ENCODE measurements at regions not wholly inside any gene's neighbourhood (a gene's known extent, or its start where the extent isn't known, plus 50 kb on each side); places are given as distances from the start of the nearest gene placed in this dataset.
"Not testable (repeated sequence)": the region's sequence is repeated elsewhere in the genome, so short reads cannot be mapped to it uniquely, and the experiment has no call there.

DNA sequence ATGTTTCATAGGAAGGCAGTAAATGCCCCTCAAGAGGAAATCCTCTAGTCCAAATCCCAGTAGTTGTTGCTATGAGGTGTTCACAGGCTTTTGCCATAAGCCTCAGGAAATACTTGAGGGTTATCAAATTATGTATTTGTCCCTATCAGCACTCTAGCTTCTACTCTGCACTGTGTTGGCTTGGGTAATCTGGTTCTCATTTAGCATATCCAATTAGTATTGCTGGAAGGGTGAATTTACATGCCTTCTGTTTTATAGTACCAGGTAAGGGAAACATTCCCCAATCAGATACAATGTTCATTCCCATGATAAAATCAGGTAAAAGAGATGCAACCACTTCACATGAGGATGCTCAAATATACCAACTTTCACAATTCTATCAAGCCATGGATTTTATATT lies 211.2 kb downstream of the S1PR1 start:
- H3K27me3 ChIP-seq (ENCODE audit: insufficient read depth, low read length) = no peaks in the 10 kb centered on the region
- H3K9me3 ChIP-seq (ENCODE audit: low read depth, low read length) = no peaks in the 10 kb centered on the region
- no peak overlapping the region for H3K4me3 ChIP-seq (ENCODE audit: low read length)
- H3K4me1 ChIP-seq (ENCODE audit: insufficient read depth, low read length) = no peaks in the 10 kb centered on the region

DNA sequence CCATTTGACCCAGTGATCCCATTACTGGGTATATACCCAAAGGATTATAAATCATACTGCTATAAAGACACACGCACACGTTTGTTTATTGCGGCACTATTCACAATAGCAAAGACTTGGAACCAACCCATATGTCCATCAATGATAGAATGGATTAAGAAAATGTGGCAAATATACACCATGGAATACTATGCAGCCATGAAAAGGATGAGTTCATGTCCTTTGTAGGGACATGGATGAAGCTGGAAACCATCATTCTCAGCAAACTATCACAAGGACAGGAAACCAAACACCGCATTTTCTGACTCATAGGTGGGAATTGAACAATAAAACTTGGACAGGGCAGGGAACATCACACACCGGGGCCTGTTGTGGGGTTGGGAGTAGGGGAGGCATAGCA lies 213.9 kb downstream of the S1PR1 start:
- not testable (repeated sequence) for H3K27me3 ChIP-seq (ENCODE audit: insufficient read depth, low read length); H3K9me3 ChIP-seq (ENCODE audit: low read depth, low read length); H3K4me3 ChIP-seq (ENCODE audit: low read length)
- peaks cover 12% of the 10 kb centered on the region for H3K4me1 ChIP-seq (ENCODE audit: insufficient read depth, low read length)

- Histone ChIP-seq H3K9me3 (ENCODE audit: low read depth, low read length) (no peaks in the 10 kb centered on the region), H3K27me3 (ENCODE audit: insufficient read depth, low read length) (no peaks in the 10 kb centered on the region), H3K4me1 (ENCODE audit: insufficient read depth, low read length) (peaks cover 12% of the 10 kb centered on the region), H3K4me3 (ENCODE audit: low read length) (no peak overlapping the region)
Observed at GRCh38 chr1:101451888-101452287, 215.1 kb downstream of the S1PR1 start.

- Histone ChIP-seq H3K4me1 (ENCODE audit: insufficient read depth, low read length) (peaks cover 12% of the 10 kb centered on the region), H3K27me3 (ENCODE audit: insufficient read depth, low read length) (no peaks in the 10 kb centered on the region), H3K9me3 (ENCODE audit: low read depth, low read length) (no peaks in the 10 kb centered on the region), H3K4me3 (ENCODE audit: low read length) (no peak overlapping the region)
Observed at GRCh38 chr1:101452825-101453224, 216.0 kb downstream of the S1PR1 start.

DNA sequence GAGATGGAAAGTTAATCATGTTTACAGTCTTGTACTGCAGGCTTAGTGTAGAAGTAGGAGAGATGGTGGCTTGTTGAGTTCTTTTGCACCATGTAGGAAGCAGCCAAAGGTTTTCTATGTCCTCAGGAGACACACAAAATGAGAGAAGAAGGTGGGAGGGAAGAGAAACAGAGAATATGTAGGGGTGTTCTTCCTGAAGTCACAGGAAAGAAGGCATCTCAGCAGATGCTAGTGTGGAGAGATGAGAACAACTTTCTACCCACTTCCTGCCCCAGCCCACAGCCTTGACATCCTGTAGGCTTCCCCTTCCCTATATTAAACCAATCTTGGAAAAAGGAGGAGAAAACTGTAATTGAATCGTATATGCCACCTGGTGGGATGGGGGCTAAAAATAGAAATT lies 217.0 kb downstream of the S1PR1 start:
- Histone ChIP-seq H3K9me3 (ENCODE audit: low read depth, low read length) (no peaks in the 10 kb centered on the region), H3K4me3 (ENCODE audit: low read length) (no peak overlapping the region), H3K4me1 (ENCODE audit: insufficient read depth, low read length) (peaks cover 12% of the 10 kb centered on the region), H3K27me3 (ENCODE audit: insufficient read depth, low read length) (no peaks in the 10 kb centered on the region)

- Histone ChIP-seq H3K4me3 (ENCODE audit: low read length) (no peak overlapping the region), H3K9me3 (ENCODE audit: low read depth, low read length) (no peaks in the 10 kb centered on the region), H3K4me1 (ENCODE audit: insufficient read depth, low read length) (peaks cover 12% of the 10 kb centered on the region), H3K27me3 (ENCODE audit: insufficient read depth, low read length) (no peaks in the 10 kb centered on the region)
Observed at GRCh38 chr1:101455166-101455565, 218.3 kb downstream of the S1PR1 start.

DNA sequence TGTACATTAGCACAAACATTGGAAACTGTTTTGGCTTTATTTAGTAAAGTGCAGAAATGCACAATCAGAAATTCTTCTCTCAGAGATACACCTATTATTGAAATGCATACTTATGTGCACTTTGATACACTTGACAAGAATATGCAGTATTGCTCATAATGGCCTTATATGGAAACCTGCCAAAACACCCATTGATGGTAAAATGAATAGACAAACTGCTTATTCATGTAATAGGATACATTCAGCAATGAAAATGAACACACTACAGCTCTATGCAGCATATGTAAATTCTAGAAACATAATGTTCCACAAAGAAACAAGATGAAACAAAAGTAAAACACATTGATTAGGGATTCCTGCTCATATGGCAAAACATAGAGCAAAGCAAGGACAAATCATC lies 223.9 kb downstream of the S1PR1 start:
- no peak overlapping the region for H3K4me3 ChIP-seq (ENCODE audit: low read length)
- no peaks in the 10 kb centered on the region for H3K4me1 ChIP-seq (ENCODE audit: insufficient read depth, low read length)
- no peaks in the 10 kb centered on the region for H3K9me3 ChIP-seq (ENCODE audit: low read depth, low read length)
- no peaks in the 10 kb centered on the region for H3K27me3 ChIP-seq (ENCODE audit: insufficient read depth, low read length)

DNA sequence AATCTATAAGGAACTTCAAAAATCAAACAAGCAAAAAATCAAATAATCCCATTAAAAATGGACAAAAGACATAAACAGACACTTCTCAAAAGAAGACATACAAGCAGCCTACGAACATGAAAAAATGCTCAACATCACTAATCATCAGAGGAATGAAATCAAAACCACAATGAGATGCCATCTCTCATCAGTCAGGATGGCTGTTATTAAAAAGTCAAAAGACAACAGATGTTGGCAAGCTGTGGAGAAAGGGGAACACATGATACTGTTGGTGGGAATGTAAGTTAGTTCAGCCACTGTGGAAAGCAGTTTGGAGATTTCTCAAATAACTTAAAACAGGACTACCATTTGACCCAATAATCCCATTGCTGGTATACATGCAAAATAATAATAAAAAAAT lies 226.4 kb downstream of the S1PR1 start:
- no peaks in the 10 kb centered on the region for H3K27me3 ChIP-seq (ENCODE audit: insufficient read depth, low read length)
- no peaks in the 10 kb centered on the region for H3K4me1 ChIP-seq (ENCODE audit: insufficient read depth, low read length)

GRCh38 chr1:101465941-101466340 lies 229.1 kb downstream of the S1PR1 start:
- H3K9me3 ChIP-seq (ENCODE audit: low read depth, low read length) = no peaks in the 10 kb centered on the region
- no peaks in the 10 kb centered on the region for H3K27me3 ChIP-seq (ENCODE audit: insufficient read depth, low read length)
- H3K4me3 ChIP-seq (ENCODE audit: low read length) = no peak overlapping the region
- H3K4me1 ChIP-seq (ENCODE audit: insufficient read depth, low read length) = no peaks in the 10 kb centered on the region

More for the DNA sequence above, 226.4 kb downstream of the S1PR1 start:
- Histone ChIP-seq H3K4me3 (ENCODE audit: low read length) (no peak overlapping the region), H3K9me3 (ENCODE audit: low read depth, low read length) (no peaks in the 10 kb centered on the region)

DNA sequence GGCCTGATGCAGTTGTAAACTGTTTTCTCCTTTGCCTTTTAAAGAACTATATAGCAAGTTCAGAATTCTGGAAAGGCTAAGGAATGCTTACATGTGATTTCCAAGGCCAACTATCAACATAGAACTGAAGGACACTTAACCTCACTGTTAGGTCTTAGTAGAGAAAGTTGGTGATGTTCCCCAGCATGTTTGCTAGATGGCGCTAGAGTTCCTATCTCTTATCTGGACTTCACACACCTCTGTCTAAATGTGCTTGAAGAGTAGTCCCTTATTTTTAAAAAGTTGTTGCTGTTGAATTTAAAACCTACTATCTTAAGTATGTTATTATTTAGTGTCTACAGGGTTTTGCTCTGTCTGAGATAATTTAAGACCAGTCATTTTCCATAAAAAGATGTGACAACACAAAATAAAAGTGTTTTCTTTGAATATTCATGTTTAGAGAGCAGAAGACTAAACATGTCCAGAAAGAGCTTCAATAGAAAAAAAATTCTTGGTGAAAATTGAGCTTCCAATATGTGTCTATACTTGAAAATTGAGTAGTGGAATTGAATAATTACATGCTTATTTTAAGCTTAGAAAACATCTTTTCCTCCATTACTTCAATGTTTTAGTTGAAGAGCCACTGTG lies 237.3 kb downstream of the S1PR1 start:
- Histone ChIP-seq H3K4me1 (ENCODE audit: insufficient read depth, low read length) (no peaks in the 10 kb centered on the region), H3K27me3 (ENCODE audit: insufficient read depth, low read length) (peaks cover 2% of the 10 kb centered on the region), H3K4me3 (ENCODE audit: low read length) (no peak overlapping the region), H3K9me3 (ENCODE audit: low read depth, low read length) (peaks cover 6% of the 10 kb centered on the region)

GRCh38 chr1:101476541-101476940 lies 239.7 kb downstream of the S1PR1 start:
- peaks cover 2% of the 10 kb centered on the region for H3K27me3 ChIP-seq (ENCODE audit: insufficient read depth, low read length)
- H3K4me3 ChIP-seq (ENCODE audit: low read length) = no peak overlapping the region
- no peaks in the 10 kb centered on the region for H3K4me1 ChIP-seq (ENCODE audit: insufficient read depth, low read length)
- peaks cover 6% of the 10 kb centered on the region for H3K9me3 ChIP-seq (ENCODE audit: low read depth, low read length)

GRCh38 chr1:101479945-101480344 lies 243.1 kb downstream of the S1PR1 start:
- H3K4me3 ChIP-seq (ENCODE audit: low read length) = no peak overlapping the region
- no peaks in the 10 kb centered on the region for H3K4me1 ChIP-seq (ENCODE audit: insufficient read depth, low read length)
- H3K9me3 ChIP-seq (ENCODE audit: low read depth, low read length) = no peaks in the 10 kb centered on the region
- H3K27me3 ChIP-seq (ENCODE audit: insufficient read depth, low read length) = peaks cover 2% of the 10 kb centered on the region

DNA sequence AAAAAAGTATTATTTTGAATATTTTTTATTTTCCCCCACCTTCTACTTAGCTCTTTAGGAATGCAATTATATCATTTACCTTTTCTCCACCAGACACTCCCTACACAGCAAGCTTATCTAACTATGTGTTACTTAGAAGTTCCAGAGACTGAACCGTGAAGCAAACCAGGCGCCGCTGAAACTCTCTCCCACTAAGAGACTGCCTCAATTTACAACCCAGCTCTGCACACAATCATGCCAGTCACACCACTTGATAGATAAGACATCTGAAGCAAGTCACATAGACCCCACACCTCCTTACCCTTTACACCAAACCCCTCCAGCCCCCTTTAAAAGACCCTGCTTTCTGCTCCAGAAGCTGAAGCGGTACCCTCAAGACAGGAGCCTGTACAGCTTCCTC lies 245.5 kb downstream of the S1PR1 start:
- Histone ChIP-seq H3K27me3 (ENCODE audit: insufficient read depth, low read length) (peaks cover 2% of the 10 kb centered on the region), H3K9me3 (ENCODE audit: low read depth, low read length) (no peaks in the 10 kb centered on the region), H3K4me3 (ENCODE audit: low read length) (no peak overlapping the region), H3K4me1 (ENCODE audit: insufficient read depth, low read length) (no peaks in the 10 kb centered on the region)

- peaks cover 4% of the 10 kb centered on the region for H3K9me3 ChIP-seq (ENCODE audit: low read depth, low read length)
- no peak overlapping the region for H3K4me3 ChIP-seq (ENCODE audit: low read length)
- no peaks in the 10 kb centered on the region for H3K27me3 ChIP-seq (ENCODE audit: insufficient read depth, low read length)
- no peaks in the 10 kb centered on the region for H3K4me1 ChIP-seq (ENCODE audit: insufficient read depth, low read length)
Observed at GRCh38 chr1:101483982-101484688, 247.3 kb downstream of the S1PR1 start.

- H3K4me1 ChIP-seq (ENCODE audit: insufficient read depth, low read length) = no peaks in the 10 kb centered on the region
Observed at GRCh38 chr1:101484689-101485338, 248.0 kb downstream of the S1PR1 start.

GRCh38 chr1:101485712-101486111 lies 248.9 kb downstream of the S1PR1 start:
- H3K4me3 ChIP-seq (ENCODE audit: low read length) = no peak overlapping the region
- H3K9me3 ChIP-seq (ENCODE audit: low read depth, low read length) = peaks cover 12% of the 10 kb centered on the region
- no peaks in the 10 kb centered on the region for H3K27me3 ChIP-seq (ENCODE audit: insufficient read depth, low read length)
- H3K4me1 ChIP-seq (ENCODE audit: insufficient read depth, low read length) = no peaks in the 10 kb centered on the region

More at GRCh38 chr1:101484689-101485338, 248.0 kb downstream of the S1PR1 start:
- Histone ChIP-seq H3K27me3 (ENCODE audit: insufficient read depth, low read length) (no peaks in the 10 kb centered on the region), H3K4me3 (ENCODE audit: low read length) (no peak overlapping the region), H3K9me3 (ENCODE audit: low read depth, low read length) (peaks cover 11% of the 10 kb centered on the region)

All from mononuclear cell (primary cell).